Fibroblast of the conjunctiva (primary cell): ENCODE measurements at regions not wholly inside any gene's neighbourhood (a gene's known extent, or its start where the extent isn't known, plus 50 kb on each side); places are given as distances from the start of the nearest gene placed in this dataset.
"Not testable (repeated sequence)": the region's sequence is repeated elsewhere in the genome, so short reads cannot be mapped to it uniquely, and the experiment has no call there.

ENCODE experiments used
- DNase-seq: peaks from one replicate; pipeline ENCODE4 v3.0.0-alpha.2; 2010; ENCODE audit warnings: low read depth

DNA sequence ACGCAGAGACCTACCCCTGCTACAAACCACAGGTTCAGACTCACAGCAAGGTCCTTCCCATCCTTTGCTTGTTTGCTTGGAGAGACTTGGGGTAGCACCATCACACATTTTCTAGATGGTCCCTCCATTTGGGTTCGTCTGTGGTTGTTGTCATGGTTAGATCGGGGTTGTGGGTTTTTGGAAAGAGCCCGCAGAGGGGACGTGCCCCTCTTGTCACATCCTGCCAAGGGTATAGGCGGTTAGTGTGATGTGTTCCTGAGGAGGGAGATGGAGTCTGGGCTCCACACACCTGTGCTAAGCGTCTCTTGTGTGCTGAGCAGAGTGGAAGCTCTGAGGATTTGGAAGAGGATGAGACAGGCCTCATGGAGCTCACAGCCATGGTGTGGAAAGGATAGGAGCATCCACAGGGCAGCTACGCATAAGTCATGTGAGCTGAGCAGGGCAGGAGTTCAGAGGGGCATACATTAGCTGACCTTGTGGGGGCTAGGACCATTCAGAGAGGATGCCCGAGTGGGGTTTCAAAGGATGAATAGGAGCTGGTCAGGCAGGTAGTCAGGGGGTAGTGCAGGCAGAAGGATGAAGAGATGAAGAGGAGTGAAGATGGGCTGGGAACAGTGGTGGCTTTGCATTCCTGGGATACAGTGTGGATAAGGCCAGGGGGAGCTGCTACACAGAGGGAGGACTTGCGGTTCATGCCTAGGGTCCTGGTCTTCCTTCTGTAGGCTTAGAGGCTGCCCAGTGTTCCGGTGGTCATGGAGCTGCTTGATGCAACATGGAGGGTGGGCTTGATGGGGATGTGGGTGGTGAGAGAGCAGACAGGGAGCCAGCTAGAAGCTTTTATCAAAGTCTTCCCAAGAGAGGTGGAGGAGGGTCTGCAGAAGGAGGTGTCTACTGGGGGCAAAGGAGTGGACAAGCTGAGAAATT is 62.9 kb downstream of the ACKR3 start:
- DNase-seq = no peak

DNA sequence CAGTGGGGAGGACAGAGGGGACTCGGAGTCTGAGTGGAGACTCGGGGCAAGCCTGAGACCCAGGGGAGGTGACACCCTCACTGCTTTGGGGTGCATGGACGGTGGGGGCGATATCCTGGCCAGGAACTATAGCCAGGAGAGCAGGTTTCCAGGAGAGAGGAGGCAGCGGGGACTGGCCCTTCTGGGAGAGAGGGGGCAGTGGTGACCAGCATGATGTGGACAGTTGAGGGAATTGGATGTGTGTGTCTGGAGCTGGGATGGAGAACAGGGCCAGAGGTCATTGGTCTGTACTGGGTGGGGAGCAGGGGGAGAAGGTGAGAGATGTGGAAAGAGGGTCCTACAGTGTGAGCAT is 63.6 kb downstream of the ACKR3 start:
- no peak for DNase-seq

DNA sequence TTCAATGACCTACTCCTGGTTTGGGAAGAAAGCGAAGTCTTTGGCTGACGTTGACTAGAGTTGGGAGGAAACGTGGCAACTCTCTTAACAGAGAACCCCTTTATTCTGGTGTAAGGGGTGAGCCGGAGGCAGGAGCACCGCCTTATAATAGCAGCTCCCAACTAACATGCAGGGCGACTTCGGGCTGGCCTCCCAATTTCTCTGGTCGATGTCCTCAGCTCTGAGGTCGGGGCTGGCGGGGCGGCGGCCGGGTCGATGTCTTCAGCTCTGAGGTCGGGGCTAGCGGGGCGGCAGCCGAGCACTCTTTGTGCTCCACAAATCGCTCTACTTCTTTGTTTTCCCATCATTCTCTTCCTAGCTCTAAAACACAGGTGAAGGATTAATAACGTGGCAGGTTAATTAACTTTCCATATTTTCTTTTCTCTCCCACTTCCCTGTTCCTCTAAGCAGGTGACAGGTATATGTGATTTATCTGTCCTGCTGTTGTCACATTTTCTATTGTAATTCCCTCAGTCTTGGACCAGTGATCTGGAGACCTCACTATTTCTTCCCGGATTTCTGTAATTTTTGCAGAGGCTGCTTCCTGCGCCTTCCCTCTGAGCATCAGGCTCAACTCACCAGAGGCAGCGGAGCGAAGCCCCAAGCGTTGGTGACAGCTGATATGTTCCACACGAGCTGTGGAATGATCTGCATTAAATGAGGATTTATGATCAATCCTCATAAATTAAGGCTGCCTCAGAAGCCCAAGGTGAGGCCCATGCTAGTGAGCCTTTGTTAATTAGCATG is 64.3 kb downstream of the ACKR3 start:
- no peak for DNase-seq

DNA sequence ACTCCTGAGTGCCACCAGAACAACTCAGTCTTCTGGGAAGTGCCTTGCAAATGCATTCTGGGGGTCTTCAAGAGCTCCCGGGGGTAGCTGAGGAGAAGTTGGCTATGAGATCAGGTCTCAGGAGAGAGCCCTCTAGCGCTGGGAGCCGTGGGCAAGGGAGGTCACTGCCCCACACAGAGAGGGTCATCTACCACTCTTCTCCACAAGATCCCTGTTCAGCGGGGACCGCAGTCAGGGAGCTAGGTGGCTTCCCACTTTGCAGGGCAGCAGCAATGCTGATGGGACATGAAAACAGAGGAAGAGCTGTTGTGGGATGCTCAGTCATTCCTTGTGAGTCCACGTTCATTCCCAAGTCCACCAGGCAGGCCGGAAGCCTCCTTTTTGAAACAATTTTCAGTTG is 66.6 kb downstream of the ACKR3 start:
- no peak for DNase-seq

DNA sequence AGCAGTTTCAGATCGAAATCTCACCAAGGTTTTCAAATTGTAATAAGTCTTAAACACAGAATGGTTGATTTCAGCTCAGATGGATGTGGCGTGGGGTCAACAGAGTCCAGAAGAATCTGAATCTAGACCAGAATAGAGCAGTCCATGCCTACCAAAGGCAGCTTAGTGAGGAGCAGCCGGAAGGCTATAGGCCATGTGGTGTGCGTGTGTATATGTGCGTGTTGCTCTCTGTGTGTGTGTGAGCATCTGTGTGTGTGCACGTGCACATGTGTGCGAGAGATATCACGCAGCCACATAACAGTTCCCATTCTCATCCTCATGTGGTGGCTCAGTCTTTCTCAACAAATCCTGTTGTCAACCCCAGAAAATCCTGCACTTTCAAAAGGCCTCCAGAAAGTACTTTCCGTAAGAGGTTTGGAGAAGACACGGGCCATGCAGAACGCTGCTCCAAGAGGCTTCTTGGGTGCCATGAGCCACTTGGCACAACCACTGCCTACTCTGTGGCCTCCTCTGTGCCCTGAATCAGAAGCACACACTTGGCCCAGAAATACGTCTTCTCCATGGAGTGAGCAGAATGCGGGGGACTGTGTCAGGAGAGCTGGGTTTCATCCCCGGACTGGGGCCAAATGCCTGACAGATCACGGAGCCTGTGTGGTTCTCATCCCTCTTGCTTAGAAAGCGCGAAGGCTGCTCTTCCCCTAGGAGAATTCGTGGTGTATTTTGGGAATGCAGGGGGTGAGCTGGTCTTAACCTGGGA is 67.3 kb downstream of the ACKR3 start:
- DNase-seq = no peak

DNA sequence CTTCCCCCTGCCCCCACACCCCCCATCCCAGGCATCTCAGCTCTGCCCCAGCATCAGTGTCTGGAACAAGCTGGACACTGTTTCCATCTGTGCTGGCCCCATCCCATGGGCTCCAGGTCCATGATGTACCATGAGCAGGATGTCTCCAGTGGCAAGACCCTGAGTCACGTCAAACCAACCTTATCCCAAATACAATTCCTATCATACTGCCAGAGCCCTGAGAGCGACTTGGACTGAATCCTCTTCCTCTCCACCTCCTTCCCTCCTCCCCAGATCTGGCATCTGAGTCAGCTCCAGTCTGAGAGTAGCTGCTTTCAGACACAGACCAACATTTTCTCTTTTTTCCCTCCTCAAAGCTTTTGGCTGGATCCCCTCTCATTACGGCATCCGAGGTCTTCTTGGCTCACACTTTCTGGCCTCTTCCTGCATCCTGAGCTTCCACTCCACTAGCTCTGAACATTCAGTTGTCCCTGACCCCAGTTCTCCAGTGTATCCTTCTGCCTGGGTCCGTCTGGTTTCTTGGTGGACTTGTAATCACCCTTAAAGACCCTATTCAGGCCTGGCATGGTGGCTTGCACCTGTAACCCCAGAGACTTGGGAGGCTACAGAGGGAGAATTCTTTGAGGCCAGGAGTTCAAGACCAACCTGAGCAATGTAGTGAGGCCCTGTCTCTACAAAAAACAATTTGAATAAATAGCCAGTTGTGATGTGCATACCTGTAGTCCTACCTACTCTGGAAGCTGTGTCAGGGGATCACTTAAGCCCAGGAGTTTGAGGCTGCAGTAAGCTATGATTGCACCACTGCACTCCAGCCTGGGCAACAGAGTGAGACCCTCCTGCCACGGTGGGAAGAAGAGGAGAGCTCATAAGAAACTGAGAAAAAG is 68.3 kb downstream of the ACKR3 start:
- DNase-seq = no peak

DNA sequence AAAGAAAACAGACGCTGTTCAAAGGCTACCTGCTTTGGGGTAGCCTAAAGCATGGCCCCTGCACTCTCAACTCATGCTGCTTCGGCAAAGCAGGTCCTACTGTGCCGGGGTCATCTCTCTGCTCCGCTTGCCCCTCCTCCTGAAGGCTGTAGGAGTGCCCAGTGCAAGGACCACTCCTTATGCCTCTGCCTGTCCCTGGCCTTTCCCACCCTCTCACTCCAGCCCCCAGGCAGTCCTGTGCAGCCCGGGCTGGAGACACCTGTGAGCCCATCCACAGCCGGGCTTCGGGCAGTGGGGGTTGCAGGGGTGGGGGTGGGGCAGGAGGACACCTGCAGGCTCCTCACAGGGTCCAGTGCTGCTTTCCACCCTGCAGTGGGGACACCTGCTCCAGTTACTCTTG is 69.1 kb downstream of the ACKR3 start:
- no peak for DNase-seq

DNA sequence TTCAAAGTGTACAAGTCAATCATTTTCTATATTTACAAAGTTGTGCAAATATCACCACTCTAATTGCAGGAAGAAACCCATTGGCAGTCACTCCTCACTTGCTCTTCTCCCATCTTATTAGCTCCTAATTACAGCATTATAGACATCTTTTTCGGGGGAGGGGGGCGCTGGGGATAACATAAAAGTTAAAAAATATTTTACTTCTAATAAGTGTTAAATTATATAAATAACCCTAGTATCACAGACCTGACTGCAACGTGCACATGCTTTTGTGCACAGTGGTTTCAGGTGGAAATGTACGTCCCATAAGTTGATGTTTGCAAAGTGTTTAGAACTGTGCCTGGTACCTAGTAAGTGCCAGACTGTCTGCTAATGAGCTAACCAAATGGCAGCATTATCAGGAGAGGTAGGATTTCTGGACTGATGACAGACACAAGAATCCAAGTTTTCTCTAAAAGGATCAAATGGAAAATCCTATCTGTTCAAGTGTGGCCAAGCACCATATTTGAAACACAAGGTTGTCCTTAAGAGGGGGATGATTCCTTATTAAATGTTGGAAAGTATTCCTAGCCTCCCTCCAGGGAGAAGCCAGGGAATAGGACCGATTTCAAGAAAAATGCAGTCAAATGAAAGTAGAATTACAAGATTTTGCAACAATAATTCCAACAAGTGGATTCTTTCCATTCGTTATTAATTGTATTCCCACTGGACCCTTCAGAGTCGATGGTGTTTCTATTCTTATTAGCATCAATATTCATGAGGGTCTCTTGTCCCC is 70.0 kb downstream of the ACKR3 start:
- no peak for DNase-seq

DNA sequence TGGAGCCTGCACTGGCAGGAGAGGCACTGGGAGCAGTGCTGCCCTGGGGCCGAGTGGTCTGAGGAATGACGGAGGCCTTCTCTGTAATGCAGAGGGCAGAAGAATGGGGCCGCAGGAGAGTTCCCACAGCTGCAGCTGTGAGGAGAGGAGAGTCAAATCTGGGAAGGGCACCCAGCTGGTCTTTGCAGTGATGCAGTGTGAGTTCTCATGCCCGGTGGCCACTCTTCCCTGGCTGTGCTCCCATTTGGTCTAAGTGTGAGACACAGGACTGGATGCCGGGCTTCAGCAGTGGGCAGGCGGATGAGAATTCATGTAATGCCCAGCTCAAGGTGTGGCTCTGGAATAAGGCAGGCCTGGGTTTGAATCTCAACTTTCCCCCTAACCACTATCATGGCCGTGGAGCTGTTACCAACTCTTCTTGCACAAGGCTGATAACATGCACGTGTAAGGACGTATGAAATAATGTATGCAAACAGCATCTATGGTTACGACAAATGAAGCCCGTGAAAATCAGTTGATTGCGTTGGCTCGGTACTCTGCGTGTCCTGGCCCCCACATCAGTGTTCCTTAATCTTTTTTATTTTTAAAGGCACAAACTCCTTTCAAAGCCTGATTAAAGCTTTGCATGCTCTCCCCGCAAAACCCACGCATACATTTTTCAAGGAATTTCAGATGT is 71.6 kb downstream of the ACKR3 start:
- no peak for DNase-seq

DNA sequence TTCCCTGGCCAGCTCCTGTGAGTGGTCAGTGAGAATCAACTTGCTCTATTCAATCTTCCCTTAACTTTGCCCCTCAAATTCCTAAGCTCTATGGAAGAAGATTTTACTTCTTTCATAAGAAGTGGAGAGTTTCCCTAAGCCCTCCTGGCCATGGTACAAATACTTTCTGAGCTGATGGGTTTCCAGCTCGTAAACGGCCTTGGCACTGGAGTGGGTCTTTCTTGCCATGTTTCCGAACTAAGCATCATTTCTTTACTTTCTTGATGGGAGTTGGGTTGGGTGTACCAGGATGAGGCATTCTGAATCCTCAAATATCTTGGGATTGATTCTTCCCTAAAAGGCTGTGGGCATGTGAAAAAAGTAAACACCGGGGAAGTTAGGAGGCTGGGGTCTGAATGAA is 72.5 kb downstream of the ACKR3 start:
- DNase-seq = peak; percentile 55

DNA sequence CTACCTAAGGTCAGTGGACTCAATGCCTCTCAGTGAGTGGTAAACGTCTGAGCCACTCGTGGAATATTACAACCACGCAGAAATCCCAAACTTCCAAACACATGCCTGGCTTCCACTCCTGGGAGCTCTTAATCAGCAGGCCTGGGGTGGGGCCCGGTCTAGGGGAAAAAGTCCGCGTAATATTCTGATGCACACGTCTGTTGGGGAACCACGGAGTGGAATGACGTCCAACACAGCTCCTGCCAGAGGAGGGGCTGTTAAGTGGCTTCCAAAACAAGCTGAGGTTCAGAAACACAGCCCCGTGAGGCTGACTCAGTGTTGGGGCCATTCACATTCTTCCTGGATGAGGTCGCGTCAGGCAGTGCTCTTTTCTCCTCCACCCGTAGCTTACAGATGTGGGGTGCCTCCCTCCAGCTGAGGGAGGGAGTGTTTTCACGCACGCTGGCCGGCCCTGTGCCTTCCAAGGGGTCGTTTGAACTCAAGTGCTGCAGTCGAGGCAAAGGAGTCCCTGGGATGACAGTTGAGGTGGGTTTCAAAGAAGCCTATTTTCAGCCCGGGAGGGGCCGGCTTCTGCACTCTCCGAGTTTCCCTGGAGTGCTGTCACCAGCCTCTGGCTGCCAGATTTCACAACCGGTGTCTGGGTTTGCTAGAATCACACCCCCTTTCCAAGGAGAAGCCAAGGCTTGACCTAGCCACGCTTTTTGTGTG is 73.1 kb downstream of the ACKR3 start:
- DNase-seq = peak; percentile 95

DNA sequence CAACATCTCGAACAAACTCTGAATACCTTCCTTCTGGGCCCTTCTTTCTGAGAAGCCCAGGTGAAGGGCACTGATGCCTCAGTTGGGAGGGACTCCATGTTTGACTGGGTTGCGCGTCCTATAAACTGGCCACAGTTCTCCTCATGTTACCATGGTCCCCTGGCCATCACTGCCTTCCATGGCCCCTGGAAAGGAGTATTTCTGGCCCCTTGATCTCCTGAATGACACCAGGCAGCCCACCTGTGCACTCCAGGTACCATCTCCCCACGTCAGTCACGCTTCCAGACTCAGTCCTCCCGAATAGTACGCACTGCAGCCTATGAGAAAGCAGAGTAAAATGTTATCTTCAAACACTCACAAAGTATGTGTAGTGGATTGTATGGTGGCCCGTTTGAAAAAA is 73.9 kb downstream of the ACKR3 start:
- no peak for DNase-seq

DNA sequence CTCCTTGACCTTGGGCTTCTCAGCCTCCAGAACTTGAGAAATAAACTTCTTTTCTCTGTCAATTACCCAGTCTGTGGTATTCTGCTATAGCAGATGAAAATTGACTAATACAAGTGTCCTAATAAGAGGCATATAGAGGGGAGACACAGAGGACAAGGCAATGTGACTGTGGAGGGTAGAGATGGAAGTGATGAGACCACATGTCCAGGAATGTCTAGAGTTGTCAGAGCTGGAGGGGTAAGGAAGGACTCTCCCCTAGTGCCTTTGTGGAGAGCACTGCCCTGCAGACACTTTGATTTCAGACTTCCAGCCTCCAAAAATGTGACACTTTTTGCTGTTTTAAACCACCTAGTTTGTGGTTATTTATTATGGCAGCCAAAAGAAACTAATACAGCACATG is 74.4 kb downstream of the ACKR3 start:
- DNase-seq = no peak

DNA sequence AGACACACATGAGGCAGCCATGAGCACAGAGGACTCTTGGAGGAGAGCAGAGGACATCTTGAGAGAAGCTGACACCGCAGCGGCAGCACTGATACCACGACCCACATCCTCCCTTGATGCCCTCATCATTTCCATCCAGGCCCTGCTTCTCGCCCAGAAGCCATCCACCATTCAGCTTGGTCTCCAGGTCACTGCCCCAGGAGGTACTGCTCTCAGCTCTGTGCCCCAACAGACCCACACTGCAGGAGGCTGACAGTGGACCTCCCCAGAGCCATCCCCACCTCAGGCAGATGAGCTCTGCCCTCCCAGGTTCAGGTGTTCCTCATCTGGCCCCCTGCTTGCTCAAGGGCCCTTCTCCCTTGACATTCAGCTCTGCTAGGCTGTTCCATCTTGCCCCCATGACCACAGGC is 74.9 kb downstream of the ACKR3 start:
- no peak for DNase-seq

DNA sequence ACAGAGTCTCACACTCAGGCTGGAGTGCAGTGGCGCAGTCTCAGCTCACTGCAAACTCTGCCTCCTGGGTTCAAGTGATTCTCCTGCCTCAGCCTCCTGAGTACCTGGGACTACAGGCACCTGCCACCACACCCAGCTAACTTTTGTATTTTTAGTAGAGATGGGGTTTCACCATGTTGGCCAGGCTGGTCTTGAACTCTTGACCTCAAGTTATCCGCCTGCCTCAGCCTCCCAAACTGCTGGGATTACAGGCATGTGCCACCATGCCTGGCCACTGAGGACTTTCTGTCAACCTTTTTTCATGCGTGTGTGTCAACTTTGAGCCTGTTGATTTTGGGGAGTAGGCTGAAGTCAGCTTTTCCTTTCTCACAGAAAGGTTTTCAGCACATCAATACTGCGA is 75.5 kb downstream of the ACKR3 start:
- DNase-seq = not testable (repeated sequence)

DNA sequence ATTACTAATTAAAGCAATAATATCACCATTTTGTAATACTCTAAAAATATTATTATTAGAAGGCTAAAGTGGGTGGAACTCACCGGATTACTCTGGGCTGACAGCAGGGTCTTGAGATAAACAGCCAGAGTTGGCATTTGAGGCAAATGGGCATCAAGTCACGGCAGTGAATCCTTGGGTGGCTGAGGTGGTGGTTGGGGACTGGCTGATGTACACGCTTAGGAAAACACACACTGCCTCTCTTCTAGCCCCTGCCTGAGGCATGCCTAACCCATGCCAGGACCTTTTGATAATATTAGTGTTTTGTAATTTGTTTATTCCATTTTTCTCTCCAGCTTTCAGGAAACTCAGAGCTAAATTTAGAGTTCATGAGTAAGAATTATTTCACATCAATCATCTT is 76.8 kb downstream of the ACKR3 start:
- no peak for DNase-seq

DNA sequence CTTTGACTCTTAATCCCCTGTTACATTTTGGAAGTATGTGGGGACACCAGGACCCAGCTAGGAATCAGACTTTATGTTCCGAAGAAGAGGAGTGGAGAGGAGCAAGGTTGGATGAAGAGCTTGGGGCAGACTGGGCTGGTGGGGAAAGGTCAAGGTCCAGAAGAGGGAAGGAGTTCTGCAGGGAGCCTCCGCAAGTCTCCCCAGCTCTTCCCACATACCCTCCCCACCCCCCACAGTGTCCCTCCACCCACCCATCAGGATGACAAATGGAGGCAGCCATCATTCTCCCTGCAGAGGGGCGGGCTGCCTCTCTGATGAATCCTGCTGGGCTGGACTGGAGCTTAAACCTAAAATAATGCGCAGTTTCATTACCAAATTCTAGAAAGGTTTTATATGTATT is 77.2 kb downstream of the ACKR3 start:
- DNase-seq = no peak

DNA sequence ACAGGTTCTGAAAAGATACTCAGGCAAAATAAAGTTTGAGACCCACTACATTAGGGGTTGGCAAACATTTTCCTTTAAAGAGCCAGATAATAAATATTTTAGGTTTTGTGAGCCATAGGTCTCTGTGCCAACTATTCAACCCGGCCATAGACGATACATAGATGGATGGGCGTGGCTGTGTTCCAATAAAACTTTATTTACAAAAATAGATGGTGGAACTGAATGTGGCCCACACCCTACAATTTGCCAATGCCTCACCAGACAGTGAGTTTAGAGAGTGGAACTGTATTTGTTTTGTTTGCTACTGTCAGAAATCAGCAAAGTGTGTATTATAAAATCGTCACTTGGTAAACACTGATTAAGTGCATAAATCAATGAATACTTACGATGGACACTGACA is 78.0 kb downstream of the ACKR3 start:
- no peak for DNase-seq

DNA sequence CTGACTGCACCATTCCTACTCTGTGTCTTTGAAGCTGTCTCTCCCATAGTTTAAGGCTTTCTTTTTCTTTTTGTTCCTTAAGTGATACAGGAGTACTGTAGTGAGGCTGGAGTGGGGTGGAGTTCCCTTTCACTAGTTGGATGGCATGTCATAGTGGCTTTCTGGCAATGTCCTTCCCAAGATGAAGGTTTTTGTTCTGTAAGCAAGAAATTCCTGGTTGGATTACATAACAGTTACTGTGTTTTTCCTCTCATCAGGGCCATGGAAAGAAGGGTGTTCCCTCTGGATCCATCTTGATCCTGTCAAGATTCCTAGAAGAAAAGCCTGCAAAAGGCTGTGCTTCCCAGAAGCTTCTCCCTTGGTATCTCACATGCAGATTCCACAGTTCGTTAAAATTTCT is 84.2 kb downstream of the ACKR3 start:
- DNase-seq = no peak

DNA sequence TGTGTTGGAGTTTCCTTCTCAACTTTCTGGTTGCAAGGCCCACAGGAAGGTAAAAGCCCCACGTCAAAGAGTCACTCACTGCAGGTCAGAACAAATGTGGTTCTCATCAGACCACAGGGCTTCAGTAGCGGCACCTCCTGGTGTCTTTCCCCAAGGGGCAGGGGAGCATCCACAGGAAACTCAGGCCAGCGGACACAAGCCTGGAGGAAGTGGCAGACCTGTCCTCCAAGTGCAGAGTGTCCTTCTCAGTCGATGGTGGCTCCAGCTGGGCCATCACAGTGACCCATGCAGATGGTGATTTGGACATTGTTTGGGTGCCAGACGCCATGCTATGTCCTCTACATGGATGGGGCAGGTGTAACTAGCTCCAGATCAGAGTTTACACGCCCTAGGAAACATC is 84.9 kb downstream of the ACKR3 start:
- no peak for DNase-seq
